Activated T-cell treated with anti-CD3 and anti-CD28 coated beads, Interleukin-2, amount 50 U/mL, for 4 hours (primary cell): ENCODE measurements at regions not wholly inside any gene's neighbourhood (a gene's known extent, or its start where the extent isn't known, plus 50 kb on each side); places are given as distances from the start of the nearest gene placed in this dataset.

Experiments
- ATAC-seq, 2 donors: fragments of 200-7000 bp; cut with Tn5 transposase; one replicate each; pipeline ENCODE4 v1.10.0; 2021
- DNase-seq: peaks from one replicate; pipeline ENCODE4 v3.0.0-alpha.2; 2020
- H3K27me3 Mint-ChIP-seq: one replicate; pipeline ENCODE4 v1.8.0; 2021; ENCODE audit warnings: low read depth, mixed read lengths
- H3K36me3 Mint-ChIP-seq: one replicate; pipeline ENCODE4 v1.8.0; 2022; ENCODE audit warnings: mixed read lengths; ENCODE audit not compliant: insufficient read depth
- H3K4me1 Mint-ChIP-seq: one replicate; pipeline ENCODE4 v1.8.0; 2021; ENCODE audit warnings: low read depth, mixed read lengths
- H3K4me3 Mint-ChIP-seq: one replicate; pipeline ENCODE4 v1.8.0; 2021; ENCODE audit warnings: mild to moderate bottlenecking, moderate library complexity, mixed read lengths
- H3K9me3 Mint-ChIP-seq: one replicate; pipeline ENCODE4 v1.8.0; 2021; ENCODE audit warnings: mixed read lengths

- no peaks in the 10 kb centered on the region for H3K4me1 Mint-ChIP-seq
- DNase-seq (no peak), ATAC-seq (no peak)
- peaks cover 4% of the 10 kb centered on the region for H3K27me3 Mint-ChIP-seq
- no peaks in the 10 kb centered on the region for H3K36me3 Mint-ChIP-seq
- no peaks in the 10 kb centered on the region for H3K9me3 Mint-ChIP-seq
- H3K4me3 Mint-ChIP-seq, result no peak overlapping the region
Measured at GRCh38 chr3:152717252-152717651, 117.7 kb upstream of the P2RY1 start.

GRCh38 chr3:152718810-152719209, 116.1 kb upstream of the P2RY1 start:
- Mint-ChIP-seq H3K4me3 (no peak overlapping the region), H3K4me1 (no peaks in the 10 kb centered on the region), H3K9me3 (no peaks in the 10 kb centered on the region), H3K36me3 (no peaks in the 10 kb centered on the region), H3K27me3 (peaks cover 5% of the 10 kb centered on the region)
- ATAC-seq, result no peak
- DNase-seq, result no peak

- DNase-seq, result no peak
- Mint-ChIP-seq H3K9me3 (no peaks in the 10 kb centered on the region), H3K4me3 (no peak overlapping the region), H3K4me1 (no peaks in the 10 kb centered on the region), H3K36me3 (no peaks in the 10 kb centered on the region), H3K27me3 (peaks cover 6% of the 10 kb centered on the region)
- ATAC-seq, result no peak
Measured at GRCh38 chr3:152719264-152719663, 115.7 kb upstream of the P2RY1 start.

- no peak overlapping the region for H3K4me3 Mint-ChIP-seq
- peaks cover 6% of the 10 kb centered on the region for H3K27me3 Mint-ChIP-seq
- no peaks in the 10 kb centered on the region for H3K9me3 Mint-ChIP-seq
- no peaks in the 10 kb centered on the region for H3K36me3 Mint-ChIP-seq
- H3K4me1 Mint-ChIP-seq, result no peaks in the 10 kb centered on the region
- DNase-seq, result no peak
- ATAC-seq, result no peak
Measured at GRCh38 chr3:152720951-152721718, 113.8 kb upstream of the P2RY1 start.

GRCh38 chr3:152724270-152724669, 110.7 kb upstream of the P2RY1 start:
- Mint-ChIP-seq H3K4me1 (no peaks in the 10 kb centered on the region), H3K36me3 (no peaks in the 10 kb centered on the region), H3K4me3 (no peak overlapping the region), H3K9me3 (peaks cover 7% of the 10 kb centered on the region), H3K27me3 (peaks cover 3% of the 10 kb centered on the region)
- DNase-seq, result no peak
- ATAC-seq, result no peak

- peaks cover 3% of the 10 kb centered on the region for H3K27me3 Mint-ChIP-seq
- ATAC-seq (no peak), DNase-seq (no peak)
- H3K4me1 Mint-ChIP-seq, result no peaks in the 10 kb centered on the region
- H3K36me3 Mint-ChIP-seq, result no peaks in the 10 kb centered on the region
- H3K4me3 Mint-ChIP-seq, result no peak overlapping the region
- peaks cover 7% of the 10 kb centered on the region for H3K9me3 Mint-ChIP-seq
Measured at GRCh38 chr3:152728231-152728980, 106.5 kb upstream of the P2RY1 start.

- Mint-ChIP-seq H3K36me3 (no peaks in the 10 kb centered on the region), H3K4me3 (no peak overlapping the region), H3K4me1 (no peaks in the 10 kb centered on the region), H3K27me3 (no peaks in the 10 kb centered on the region), H3K9me3 (peaks cover 7% of the 10 kb centered on the region)
- DNase-seq (no peak), ATAC-seq (no peak)
Measured at GRCh38 chr3:152729906-152730305, 105.0 kb upstream of the P2RY1 start.

GRCh38 chr3:152731511-152731910, 103.4 kb upstream of the P2RY1 start:
- no peaks in the 10 kb centered on the region for H3K4me1 Mint-ChIP-seq
- no peaks in the 10 kb centered on the region for H3K27me3 Mint-ChIP-seq
- H3K9me3 Mint-ChIP-seq, result peaks cover 4% of the 10 kb centered on the region

GRCh38 chr3:152733584-152734119, 101.3 kb upstream of the P2RY1 start:
- Mint-ChIP-seq H3K27me3 (no peaks in the 10 kb centered on the region), H3K36me3 (no peaks in the 10 kb centered on the region), H3K4me1 (no peaks in the 10 kb centered on the region), H3K9me3 (no peaks in the 10 kb centered on the region), H3K4me3 (no peak overlapping the region)
- ATAC-seq (no peak), DNase-seq (no peak)

More at GRCh38 chr3:152731511-152731910, 103.4 kb upstream of the P2RY1 start:
- no peaks in the 10 kb centered on the region for H3K36me3 Mint-ChIP-seq
- no peak for DNase-seq
- no peak overlapping the region for H3K4me3 Mint-ChIP-seq
- no peak for ATAC-seq

GRCh38 chr3:152737021-152737908, 97.7 kb upstream of the P2RY1 start:
- Mint-ChIP-seq H3K4me1 (no peaks in the 10 kb centered on the region), H3K27me3 (no peaks in the 10 kb centered on the region), H3K9me3 (no peaks in the 10 kb centered on the region), H3K36me3 (no peaks in the 10 kb centered on the region), H3K4me3 (no peak overlapping the region)
- DNase-seq, result no peak
- ATAC-seq, result no peak

GRCh38 chr3:152738656-152739055, 96.3 kb upstream of the P2RY1 start:
- no peak for DNase-seq
- H3K4me1 Mint-ChIP-seq, result no peaks in the 10 kb centered on the region
- H3K4me3 Mint-ChIP-seq, result no peak overlapping the region
- H3K9me3 Mint-ChIP-seq, result no peaks in the 10 kb centered on the region
- no peaks in the 10 kb centered on the region for H3K36me3 Mint-ChIP-seq
- no peaks in the 10 kb centered on the region for H3K27me3 Mint-ChIP-seq
- no peak for ATAC-seq

- ATAC-seq (no peak), DNase-seq (no peak)
- H3K36me3 Mint-ChIP-seq, result no peaks in the 10 kb centered on the region
- H3K9me3 Mint-ChIP-seq, result no peaks in the 10 kb centered on the region
- H3K4me3 Mint-ChIP-seq, result no peak overlapping the region
- no peaks in the 10 kb centered on the region for H3K4me1 Mint-ChIP-seq
- no peaks in the 10 kb centered on the region for H3K27me3 Mint-ChIP-seq
Measured at GRCh38 chr3:152742368-152743347, 92.3 kb upstream of the P2RY1 start.

- peaks cover 8% of the 10 kb centered on the region for H3K9me3 Mint-ChIP-seq
- ATAC-seq (no peak), DNase-seq (no peak)
- no peaks in the 10 kb centered on the region for H3K36me3 Mint-ChIP-seq
- no peaks in the 10 kb centered on the region for H3K27me3 Mint-ChIP-seq
- no peaks in the 10 kb centered on the region for H3K4me1 Mint-ChIP-seq
- H3K4me3 Mint-ChIP-seq, result no peak overlapping the region
Measured at GRCh38 chr3:152745646-152746045, 89.3 kb upstream of the P2RY1 start.
